Peyer's patch (tissue), 4 donors: ENCODE measurements at regions not wholly inside any gene's neighbourhood (a gene's known extent, or its start where the extent isn't known, plus 50 kb on each side); places are given as distances from the start of the nearest gene placed in this dataset.

Experiments
- POLR2A ChIP-seq, 2 donors: fragments of 450-650 bp; IDR thresholded peaks; one replicate each; pipeline ENCODE4 v1.5.1; 2017; ENCODE audit warnings: antibody characterized with exemption in 2 of 2, mild to moderate bottlenecking in 2 of 2, moderate library complexity in 2 of 2
- TF ChIP-seq, protein P1 (sequence below), 6 experiments: fragments of 450-650 bp in 4 of 6; fragments of 200-600 bp in 2 of 6; sonication (generic) in 1 of 6; IDR thresholded peaks; one replicate each; pipeline ENCODE4 v1.5.1; 2017 to 2019; ENCODE audit warnings: antibody characterized with exemption in 6 of 6, mild to moderate bottlenecking in 3 of 6, moderate library complexity in 1 of 6

DNA sequence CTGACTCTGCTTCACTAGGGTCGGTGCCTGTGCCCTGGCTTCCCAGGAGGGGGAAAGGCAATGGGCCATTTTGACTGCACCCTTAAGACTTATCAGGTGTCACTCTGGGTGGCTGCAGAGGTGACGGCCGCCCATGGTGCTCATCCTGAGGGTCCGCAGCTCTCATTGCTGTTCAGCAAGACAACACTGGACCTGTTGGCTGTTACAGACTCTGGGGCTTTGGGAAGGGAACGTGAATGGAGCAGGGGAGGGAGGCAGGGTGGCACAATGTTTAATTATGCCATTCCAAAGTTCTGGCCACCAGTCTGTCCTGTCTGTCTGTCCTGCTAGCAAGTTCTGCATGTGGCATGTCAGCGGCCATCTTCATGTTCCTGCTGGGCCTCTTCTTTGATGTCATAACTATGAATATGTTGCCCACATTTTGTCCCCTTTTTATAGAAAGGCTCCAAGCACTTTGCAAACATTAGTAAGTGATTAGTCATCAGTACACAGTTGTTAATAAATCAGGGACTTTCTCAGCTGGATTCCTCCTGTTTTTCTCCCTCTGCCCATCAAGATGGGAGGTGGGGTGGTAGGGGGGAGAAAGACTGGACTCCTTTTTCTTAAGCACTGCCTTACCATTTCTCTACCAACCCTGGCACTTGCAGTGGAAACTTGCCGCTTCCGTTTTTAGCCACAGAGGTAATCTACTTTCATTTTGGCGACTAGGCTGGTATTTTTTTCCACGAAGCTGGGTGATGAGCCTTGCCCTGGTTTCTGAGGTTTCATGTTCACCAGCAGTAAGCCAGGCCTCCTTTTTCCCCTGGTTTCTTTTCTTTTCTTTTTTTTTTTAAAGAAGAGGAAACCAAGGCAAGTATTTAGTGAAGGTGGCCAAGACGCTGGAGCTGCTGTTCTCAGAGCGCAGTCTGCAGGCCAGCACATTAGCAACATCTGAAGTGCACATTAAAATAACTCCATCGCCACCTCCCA lies 88.6 kb upstream of the TRIM2 start:
- TF ChIP-seq, protein P1, sequence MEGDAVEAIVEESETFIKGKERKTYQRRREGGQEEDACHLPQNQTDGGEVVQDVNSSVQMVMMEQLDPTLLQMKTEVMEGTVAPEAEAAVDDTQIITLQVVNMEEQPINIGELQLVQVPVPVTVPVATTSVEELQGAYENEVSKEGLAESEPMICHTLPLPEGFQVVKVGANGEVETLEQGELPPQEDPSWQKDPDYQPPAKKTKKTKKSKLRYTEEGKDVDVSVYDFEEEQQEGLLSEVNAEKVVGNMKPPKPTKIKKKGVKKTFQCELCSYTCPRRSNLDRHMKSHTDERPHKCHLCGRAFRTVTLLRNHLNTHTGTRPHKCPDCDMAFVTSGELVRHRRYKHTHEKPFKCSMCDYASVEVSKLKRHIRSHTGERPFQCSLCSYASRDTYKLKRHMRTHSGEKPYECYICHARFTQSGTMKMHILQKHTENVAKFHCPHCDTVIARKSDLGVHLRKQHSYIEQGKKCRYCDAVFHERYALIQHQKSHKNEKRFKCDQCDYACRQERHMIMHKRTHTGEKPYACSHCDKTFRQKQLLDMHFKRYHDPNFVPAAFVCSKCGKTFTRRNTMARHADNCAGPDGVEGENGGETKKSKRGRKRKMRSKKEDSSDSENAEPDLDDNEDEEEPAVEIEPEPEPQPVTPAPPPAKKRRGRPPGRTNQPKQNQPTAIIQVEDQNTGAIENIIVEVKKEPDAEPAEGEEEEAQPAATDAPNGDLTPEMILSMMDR (IDR thresholded peaks at IDR 0.05): no peak
- no peak for TF ChIP-seq POLR2A (IDR thresholded peaks at IDR 0.05)
